Activated CD8-positive, alpha-beta memory T cell treated with anti-CD3 and anti-CD28 coated beads for 36 hours (primary cell): ENCODE measurements at regions not wholly inside any gene's neighbourhood (a gene's known extent, or its start where the extent isn't known, plus 50 kb on each side); places are given as distances from the start of the nearest gene placed in this dataset.
"Not testable (repeated sequence)": the region's sequence is repeated elsewhere in the genome, so short reads cannot be mapped to it uniquely, and the experiment has no call there.

ENCODE experiments used
- CTCF ChIA-PET: fragments of 350-600 bp; sonication (Branson Sonifier 250); formaldehyde crosslinking; loops from one replicate; lab custom pipeline; 2021; ENCODE audit warnings: antibody characterized with exemption; lab: Charles Lee
- POLR2A ChIA-PET: fragments of 350-600 bp; sonication (Branson Sonifier 250); formaldehyde crosslinking; loops from one replicate; lab custom pipeline; 2021; ENCODE audit warnings: antibody characterized with exemption; lab: Charles Lee

GRCh38 chr14:99995700-99996356 lies 69.4 kb upstream of the EVL start:
- ChIA-PET POLR2A (no interaction called here), CTCF (interaction anchor here (0.6 to 1.0 kb wide), 2 partner anchors 10 to 783 kb away, joined by 3 read pairs; no protein-coding TSS in a partner anchor)

- ChIA-PET CTCF (no interaction called here), POLR2A (no interaction called here)
Measured at GRCh38 chr14:99996951-99997571, 68.2 kb upstream of the EVL start.

- ChIA-PET CTCF (interaction anchor here (1.1 kb wide), 1 partner anchor 17 kb away, joined by 3 read pairs; no protein-coding TSS in a partner anchor), POLR2A (interaction anchor here (0.6 kb wide), 1 partner anchor 286 kb away, joined by 3 read pairs; no protein-coding TSS in a partner anchor)
Measured at GRCh38 chr14:100000398-100000797, 64.8 kb upstream of the EVL start.

GRCh38 chr14:100004392-100004791 lies 60.8 kb upstream of the EVL start:
- POLR2A ChIA-PET, result no interaction called here

GRCh38 chr14:100007254-100007653 lies 58.0 kb upstream of the EVL start:
- CTCF ChIA-PET, result no interaction called here
- POLR2A ChIA-PET, result no interaction called here

More at GRCh38 chr14:100004392-100004791, 60.8 kb upstream of the EVL start:
- CTCF ChIA-PET, result interaction anchor here (0.6 kb wide), 1 partner anchor 405 kb away, joined by 3 read pairs; no protein-coding TSS in a partner anchor

- POLR2A ChIA-PET, CTCF ChIA-PET: not testable (repeated sequence)
Measured at GRCh38 chr14:100009802-100010201, 55.4 kb upstream of the EVL start.

GRCh38 chr14:100010679-100011078 lies 54.5 kb upstream of the EVL start:
- POLR2A ChIA-PET, result no interaction called here
- CTCF ChIA-PET, result no interaction called here

GRCh38 chr14:100011628-100012325 lies 53.4 kb upstream of the EVL start:
- CTCF ChIA-PET, result interaction anchor here (0.7 kb wide), 1 partner anchor 15 kb away, joined by 3 read pairs; no protein-coding TSS in a partner anchor
- POLR2A ChIA-PET, result no interaction called here

- POLR2A ChIA-PET, result no interaction called here
Measured at GRCh38 chr14:100012478-100013327, 52.5 kb upstream of the EVL start.

GRCh38 chr14:100015251-100015655 lies 50.0 kb upstream of the EVL start:
- POLR2A ChIA-PET, result no interaction called here
- CTCF ChIA-PET, result no interaction called here

More at GRCh38 chr14:100012478-100013327, 52.5 kb upstream of the EVL start:
- CTCF ChIA-PET, result interaction anchor here (0.6 kb wide), 1 partner anchor 34 kb away, joined by 3 read pairs; no protein-coding TSS in a partner anchor
